Inferior parietal cortex (tissue), 1 donor: ENCODE measurements at regions not wholly inside any gene's neighbourhood (a gene's known extent, or its start where the extent isn't known, plus 50 kb on each side); places are given as distances from the start of the nearest gene placed in this dataset.
"Not testable (repeated sequence)": the region's sequence is repeated elsewhere in the genome, so short reads cannot be mapped to it uniquely, and the experiment has no call there.

Source experiments
- DNase-seq: peaks from one replicate; pipeline ENCODE4 v3.0.0-alpha.2; 2016; ENCODE audit errors: extremely low spot score

DNA sequence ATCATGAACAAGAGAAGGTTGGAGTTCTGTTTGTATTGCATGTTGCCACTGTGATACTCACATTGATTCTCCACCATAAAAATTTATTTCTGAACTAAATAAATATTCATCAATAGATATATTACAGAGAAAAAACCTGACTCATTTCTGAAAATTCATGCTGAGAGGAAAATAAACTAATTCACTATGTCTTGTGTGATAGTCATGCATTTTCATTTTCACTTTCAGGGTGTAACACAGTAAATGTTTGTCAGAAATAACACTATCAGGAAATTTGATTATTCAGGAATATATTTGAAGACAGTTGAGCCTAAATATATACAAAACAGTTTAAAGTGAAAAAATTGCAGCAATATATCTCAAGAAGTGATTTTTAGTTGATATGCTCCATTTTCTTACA, 335.2 kb downstream of the KCNJ3 start:
- DNase-seq, result no peak

DNA sequence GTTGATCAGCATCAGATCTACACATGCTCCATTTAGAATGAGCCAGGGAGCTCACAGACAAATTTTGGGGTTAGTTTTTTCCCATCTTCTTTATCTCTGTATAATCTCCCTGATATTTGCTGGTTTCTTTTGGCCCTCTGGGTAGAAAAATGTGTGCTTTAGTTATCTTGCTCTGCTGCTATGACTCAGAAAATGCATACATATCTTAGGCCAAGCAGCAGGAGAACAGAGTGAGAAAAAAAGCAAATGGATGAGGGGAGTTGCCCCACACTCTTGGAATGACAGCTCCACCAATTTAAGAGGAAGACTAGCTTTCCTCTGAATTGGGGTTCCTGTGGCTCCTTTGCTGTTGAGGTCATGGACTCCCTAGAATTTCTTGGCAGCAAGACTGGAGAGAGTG, 331.8 kb downstream of the KCNJ3 start:
- no peak for DNase-seq

DNA sequence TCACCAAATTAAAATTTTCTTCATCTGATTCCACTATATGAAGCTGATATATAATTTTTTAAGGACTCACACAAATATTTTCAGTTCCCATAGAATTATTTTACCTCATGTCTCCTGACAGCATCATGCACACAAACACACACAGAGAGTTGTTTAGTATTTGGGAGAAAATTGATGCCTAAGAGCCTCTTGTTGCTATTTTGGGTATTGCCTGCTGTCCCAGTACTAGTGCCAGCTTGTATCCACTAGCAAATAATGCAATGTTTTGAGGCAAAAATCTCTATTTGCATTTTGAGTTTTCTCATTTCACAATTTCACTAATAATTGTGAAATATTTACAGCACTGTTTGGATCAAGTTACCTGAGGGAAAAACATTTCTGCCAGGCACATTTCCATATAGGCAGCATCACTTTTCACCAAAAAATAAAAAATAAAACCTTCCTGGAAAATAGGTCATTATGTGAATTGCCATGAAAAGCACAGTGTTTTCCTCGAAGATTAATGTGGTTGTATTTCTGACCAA, 328.2 kb downstream of the KCNJ3 start:
- no peak for DNase-seq

DNA sequence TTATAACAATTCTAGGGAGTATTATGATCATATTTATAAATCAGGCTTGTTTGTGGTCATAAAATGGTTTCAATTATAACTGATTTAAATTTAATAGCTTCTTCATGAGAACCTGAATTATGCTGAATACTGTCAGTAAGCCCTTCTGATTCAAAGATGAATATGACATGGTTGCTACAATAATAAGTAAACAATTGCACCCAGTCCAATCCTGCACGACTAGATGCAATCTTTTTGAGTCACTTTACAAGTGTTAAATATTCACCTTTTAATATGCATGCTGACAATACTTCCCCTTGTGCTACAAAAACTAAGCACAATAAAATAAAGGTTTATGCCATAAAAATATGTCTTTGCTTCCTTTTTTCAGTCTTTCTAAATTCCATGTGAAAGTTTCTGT, 325.2 kb downstream of the KCNJ3 start:
- DNase-seq, result no peak

- DNase-seq, result no peak
Observed at GRCh38 chr2:155022531-155022930, 324.0 kb downstream of the KCNJ3 start.

- no peak for DNase-seq
Observed at GRCh38 chr2:155021618-155022017, 323.1 kb downstream of the KCNJ3 start.

DNA sequence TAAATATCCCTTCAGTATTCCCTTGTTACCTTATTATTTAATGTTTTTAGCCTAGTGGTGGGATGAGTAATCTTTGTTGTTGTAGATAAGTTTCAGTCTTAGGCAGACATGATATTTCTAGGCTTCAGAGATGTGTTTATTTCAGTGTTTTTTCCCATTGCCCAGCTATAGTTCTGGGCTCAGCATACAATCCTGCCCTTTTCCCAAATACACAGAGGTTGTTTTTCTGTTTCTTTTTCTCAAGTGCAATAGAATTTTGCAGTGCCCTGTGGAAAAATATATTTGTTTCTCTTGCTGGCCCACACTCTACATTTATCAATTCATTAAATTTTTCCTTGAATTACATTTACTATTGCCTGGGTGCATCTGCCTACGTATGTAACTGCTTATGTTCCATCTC, 321.8 kb downstream of the KCNJ3 start:
- DNase-seq, result no peak

GRCh38 chr2:155010925-155011324, 312.4 kb downstream of the KCNJ3 start:
- no peak for DNase-seq

GRCh38 chr2:154995361-154995760, 296.9 kb downstream of the KCNJ3 start:
- no peak for DNase-seq

GRCh38 chr2:154992826-154993225, 294.3 kb downstream of the KCNJ3 start:
- DNase-seq, result no peak

DNA sequence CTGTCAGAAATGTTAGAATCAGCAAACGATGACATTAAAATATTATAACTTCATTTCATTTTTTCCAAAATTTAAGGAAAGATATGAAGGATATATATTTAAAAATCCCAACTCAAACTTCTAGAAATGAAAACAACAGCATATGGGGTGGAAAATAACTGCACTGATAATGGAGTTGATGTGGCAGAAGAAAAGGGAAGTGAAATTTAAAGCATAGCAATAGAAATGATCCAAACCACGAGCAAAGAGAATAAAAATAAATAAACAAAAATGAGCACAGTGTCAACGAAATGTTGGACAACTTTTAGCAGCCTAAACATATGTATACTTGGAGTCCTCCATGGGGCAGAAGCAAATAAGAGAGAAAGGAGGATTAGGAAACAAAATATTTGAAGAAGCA, 280.2 kb downstream of the KCNJ3 start:
- no peak for DNase-seq

- DNase-seq, result no peak
Observed at GRCh38 chr2:154978244-154978643, 279.7 kb downstream of the KCNJ3 start.

DNA sequence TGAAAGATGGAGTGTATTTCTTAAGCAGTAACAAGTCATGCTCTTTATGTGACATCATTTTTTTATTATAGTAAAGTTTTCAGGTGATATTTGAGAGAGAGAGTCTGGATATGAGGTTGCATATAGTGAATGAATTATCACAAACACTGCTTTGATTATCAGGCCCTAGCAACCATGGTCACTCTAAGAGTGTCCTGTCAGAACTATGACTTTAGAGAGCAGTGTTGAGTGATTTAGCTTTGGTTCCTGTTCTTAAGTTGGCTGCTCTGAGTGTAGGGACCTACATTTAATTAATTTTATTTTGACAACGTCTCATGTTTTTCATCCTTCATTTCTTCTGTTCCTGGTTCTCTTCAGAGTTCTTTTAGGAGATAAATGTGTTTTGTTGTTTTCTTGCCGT, 275.5 kb downstream of the KCNJ3 start:
- DNase-seq, result no peak

DNA sequence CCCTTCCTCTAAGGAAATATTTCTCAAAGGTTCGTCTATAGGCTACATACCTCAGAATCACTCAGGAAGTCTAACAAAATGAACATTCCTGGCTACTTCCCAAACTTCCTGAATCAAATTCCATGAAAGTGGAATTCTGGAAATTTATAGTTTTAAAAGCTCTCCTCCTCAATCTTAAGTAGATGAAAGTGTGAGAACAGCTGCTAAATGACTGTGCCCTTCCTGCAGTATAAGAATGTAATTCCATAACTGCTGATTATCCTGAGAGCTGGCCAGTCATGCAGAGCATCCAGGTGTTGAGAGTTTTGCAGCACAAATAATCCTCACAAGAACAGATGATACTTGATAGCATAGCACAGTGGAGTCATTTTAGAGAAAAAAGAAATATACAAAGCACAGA, 265.0 kb downstream of the KCNJ3 start:
- DNase-seq, result no peak

DNA sequence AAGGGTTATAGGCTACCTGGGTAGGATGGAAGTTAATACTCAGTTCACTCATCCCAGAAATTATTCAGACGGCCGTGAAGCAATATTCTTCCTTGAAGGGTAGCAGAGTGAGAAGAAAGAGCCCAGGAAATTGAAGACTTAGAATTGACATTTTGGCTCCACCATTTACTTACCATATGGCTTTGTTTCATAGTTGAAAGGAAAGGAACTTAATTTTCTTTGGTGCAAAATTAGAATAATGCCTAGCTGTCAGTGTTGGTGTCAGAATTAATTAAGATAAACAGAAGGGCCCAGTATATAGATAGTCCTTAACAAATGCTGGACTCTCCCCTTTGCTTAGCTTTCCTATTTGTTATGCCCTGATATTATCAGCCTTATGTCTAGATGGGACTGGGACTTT, 263.2 kb downstream of the KCNJ3 start:
- no peak for DNase-seq

DNA sequence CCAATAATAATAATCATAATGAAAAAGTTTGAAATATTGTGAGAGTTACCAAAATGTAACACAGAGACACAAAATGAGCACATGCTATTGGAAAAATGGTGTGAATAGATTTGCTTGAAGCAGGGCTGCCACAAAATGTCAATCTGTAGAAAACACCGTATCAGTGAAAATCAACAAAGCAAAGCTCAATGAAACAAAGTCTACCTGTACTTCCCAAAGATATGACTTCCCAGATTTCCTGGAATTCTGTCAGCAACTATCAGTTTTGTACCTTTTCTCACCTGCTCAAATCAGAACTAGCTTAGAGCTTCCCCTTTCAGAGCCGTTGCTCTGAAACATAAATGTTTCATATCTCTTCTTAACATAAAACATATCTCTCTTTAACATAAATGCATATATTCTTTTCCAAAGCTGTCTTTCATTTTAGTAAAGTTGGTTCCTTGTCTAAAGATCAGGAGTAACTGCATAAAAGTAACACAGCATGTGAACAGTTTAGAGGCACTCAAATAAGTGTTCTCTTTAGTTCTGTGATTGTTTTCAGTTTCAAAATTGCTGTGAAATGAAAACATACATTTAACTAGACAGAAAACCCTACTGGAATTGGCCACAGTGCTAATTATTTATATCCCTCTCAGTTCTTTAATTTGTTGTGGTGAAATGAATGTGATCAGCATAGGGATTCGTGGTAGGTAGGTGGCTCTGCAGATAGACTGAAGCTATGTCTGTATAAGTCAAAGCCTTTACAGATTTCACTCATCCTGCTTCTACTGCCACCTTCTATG, 262.5 kb downstream of the KCNJ3 start:
- no peak for DNase-seq

DNA sequence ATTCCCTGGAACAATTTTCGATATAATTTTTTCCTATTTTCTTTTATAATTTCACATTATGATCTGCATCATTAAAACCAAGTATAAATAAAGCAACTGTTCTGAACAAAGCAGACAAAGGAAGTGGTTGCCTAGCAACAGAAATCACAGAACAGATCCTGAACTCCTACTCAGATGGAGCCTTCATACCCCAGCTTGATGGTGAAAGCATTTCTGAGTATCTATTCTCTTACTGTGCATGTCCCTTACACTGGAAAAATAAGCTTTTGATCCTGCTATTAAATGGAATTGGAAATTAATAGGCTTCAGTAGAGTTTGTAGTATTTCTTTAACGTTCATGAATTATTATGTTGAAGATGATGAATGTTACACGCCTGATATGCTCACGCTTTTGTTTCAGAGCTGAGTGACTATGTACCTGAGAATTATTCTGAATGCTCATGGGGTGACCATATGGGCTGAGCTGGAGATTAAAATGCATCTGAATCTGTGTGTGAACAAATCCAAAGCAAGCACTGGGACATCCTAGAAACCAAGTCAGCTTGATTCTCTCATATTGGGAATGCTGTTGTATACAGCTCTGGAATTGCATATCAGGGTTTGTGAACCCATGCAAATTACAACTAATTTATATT, 254.0 kb downstream of the KCNJ3 start:
- DNase-seq, result peak; percentile 69

- not testable (repeated sequence) for DNase-seq
Observed at GRCh38 chr2:154947416-154947815, 248.9 kb downstream of the KCNJ3 start.

DNA sequence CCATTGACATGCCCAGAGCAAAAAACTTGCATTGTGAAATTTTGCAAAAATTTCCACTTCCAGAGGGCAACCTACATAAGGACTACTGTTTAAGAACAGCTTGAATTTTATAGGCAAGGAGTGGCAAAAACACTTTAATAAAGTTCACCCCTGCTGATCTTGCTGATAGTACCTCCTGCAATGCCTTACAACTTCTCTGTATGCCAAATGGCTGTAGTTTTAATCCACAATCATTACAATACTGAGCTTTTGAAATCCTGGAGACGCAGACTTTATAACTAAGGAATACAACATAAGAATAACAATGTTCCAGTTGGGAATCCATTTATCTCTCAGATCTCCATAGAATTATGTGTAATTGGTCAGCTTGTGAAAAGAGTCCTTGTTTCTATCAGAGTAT, 247.5 kb downstream of the KCNJ3 start:
- no peak for DNase-seq

GRCh38 chr2:154941379-154941778, 242.9 kb downstream of the KCNJ3 start:
- DNase-seq, result no peak

- no peak for DNase-seq
Observed at GRCh38 chr2:154934213-154934612, 235.7 kb downstream of the KCNJ3 start.

DNA sequence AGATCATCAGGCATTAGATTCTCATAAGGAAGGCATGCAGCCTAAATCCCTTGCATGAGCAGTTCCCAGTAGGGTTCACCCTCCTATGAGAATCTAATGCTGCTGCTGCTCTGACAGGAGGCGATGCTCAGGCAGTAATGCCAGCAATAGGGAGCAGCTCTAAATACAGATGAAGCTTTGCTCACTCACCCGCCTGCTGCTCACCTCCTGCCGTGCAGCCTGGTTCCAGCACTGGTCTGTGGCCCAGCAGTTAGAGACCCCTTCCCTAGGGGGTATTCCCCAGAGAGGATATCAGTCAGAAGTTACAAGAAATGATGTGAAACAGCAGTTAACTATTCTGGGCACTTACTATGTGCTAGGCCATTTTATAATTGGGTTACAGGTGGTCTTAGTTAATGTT, 226.0 kb downstream of the KCNJ3 start:
- DNase-seq, result no peak

GRCh38 chr2:154914561-154914960, 216.1 kb downstream of the KCNJ3 start:
- no peak for DNase-seq
